ENCODE measurements at regions not wholly inside any gene's neighbourhood (a gene's known extent, or its start where the extent isn't known, plus 50 kb on each side); places are given as distances from the start of the nearest gene placed in this dataset.

DNA sequence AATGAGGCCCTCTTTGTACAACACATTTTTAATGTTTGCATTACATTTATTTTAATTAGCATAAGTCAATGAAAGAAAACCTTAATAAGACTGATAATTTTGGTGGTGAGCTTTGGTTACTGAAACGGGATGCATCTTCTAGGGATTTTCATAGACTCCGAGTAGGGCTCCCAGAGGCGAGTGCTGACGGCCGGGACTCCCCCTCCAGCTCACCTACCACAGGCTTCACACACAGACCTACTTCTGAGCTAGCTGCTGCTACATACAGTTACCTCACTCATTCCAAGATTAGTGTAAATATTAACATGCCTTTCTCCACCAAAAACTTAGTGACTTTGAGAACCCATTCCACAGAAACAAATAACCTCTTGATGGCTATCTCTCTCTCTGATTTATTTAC, 271.1 kb downstream of the GALR1 start:
- TF ChIP-seq, protein P1, sequence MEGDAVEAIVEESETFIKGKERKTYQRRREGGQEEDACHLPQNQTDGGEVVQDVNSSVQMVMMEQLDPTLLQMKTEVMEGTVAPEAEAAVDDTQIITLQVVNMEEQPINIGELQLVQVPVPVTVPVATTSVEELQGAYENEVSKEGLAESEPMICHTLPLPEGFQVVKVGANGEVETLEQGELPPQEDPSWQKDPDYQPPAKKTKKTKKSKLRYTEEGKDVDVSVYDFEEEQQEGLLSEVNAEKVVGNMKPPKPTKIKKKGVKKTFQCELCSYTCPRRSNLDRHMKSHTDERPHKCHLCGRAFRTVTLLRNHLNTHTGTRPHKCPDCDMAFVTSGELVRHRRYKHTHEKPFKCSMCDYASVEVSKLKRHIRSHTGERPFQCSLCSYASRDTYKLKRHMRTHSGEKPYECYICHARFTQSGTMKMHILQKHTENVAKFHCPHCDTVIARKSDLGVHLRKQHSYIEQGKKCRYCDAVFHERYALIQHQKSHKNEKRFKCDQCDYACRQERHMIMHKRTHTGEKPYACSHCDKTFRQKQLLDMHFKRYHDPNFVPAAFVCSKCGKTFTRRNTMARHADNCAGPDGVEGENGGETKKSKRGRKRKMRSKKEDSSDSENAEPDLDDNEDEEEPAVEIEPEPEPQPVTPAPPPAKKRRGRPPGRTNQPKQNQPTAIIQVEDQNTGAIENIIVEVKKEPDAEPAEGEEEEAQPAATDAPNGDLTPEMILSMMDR (IDR thresholded peaks at IDR 0.05), result no peak
- TF ChIP-seq POLR2A (IDR thresholded peaks at IDR 0.05), result no peak
